KG1 (cell line): ENCODE measurements at regions not wholly inside any gene's neighbourhood (a gene's known extent, or its start where the extent isn't known, plus 50 kb on each side); places are given as distances from the start of the nearest gene placed in this dataset.
A peak's percentile ranks its signal among the peaks of the same experiment; 100 is the strongest.

Source experiments
- DNase-seq: peaks from one replicate; lab custom pipeline; 2025; lab: John Stamatoyannopoulos, UW

DNA sequence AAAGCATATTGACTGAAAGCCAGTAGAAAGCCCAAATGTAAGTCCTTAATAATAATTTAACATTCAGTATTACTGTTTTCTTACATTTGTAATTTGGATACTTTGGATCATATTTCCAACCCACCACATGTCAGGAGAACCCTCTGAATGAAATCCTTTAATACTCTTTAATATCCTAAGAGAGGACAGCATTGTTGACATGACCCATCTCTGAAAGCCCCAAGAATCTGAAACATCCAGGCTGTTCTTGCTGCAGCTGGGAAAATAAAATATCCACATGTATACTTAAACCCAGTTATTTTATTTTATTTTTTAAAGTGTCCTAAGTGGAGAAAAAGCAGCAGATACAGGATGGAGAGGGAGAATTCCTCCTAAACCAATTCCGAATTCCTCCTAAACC, 130.8 kb upstream of the RIPOR2 start:
- no peak for DNase-seq

DNA sequence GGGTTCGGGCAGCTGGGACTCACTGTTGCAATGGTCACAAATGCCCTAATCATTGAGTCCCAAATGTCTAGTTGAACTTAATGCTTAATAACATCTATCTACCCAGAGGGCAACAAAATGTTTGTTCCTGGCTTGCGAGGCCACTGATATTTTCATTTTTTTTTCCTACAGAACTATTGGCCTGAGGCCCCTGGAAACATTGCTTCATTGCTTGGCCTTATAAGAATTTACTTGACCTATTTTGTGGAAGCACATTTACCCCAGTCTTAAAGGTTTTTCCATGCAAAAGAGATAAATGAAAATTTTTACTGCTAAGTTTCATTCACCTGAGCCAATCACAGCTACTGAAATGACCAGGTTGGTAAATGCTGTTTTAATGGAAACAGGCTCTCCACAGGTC, 133.1 kb upstream of the RIPOR2 start:
- no peak for DNase-seq

DNA sequence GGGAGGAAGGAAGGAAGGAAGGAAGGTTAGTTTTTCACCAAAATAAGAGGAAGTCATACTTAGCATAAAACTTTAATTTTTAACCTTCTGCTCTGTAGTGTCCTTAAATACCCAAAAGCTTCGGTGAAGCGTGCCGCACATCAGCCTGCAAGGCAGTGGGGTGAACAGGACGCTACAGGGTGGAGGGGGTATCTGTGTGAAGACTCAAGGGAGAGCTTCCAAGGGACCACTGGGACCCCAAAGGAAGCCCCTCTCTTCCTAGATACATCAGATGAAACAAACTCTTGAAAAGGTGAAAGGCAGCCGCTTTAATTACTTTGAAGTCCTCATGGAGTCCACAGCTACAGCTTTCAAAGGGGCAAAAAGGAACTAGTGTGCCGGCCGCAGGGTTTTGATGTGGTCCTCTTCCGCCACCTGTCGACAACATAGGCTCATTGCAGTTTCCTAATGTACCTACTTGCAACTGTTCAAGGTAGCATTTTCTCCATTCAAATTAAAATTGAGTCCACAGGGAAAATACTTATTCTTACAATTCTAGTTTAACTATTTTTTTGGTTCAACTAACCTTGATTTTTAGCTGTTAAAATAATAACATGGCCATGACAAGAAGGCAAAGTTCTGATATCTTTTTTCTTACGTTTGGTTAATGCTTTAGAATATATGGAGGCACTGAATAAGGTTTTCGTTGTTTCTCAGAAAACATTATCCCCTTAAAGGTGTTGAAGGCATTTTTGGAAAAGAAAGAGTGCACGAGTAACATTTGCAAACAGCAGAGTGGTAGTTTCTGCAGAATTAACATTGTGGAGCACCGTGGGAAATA, 135.0 kb upstream of the RIPOR2 start:
- DNase-seq: peak; percentile 86

DNA sequence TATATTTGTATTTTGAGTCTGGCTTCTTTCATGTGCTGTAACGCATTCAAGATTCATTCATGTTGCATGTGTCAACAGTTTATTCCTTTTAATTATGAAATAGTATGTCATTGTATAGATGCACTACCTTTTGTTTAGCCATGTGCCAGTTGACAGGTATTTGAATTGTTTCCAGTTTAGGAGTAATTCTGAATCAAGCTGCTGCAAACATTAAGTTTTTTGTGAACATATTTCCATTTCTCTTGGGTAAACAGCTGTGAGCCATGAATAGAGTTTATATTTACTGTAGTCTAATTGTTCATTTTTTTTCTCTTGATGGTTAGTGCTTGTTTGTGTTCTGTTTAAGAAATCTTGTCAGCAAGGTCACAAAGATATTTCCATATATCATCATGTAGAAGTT, 142.4 kb upstream of the RIPOR2 start:
- DNase-seq: no peak

DNA sequence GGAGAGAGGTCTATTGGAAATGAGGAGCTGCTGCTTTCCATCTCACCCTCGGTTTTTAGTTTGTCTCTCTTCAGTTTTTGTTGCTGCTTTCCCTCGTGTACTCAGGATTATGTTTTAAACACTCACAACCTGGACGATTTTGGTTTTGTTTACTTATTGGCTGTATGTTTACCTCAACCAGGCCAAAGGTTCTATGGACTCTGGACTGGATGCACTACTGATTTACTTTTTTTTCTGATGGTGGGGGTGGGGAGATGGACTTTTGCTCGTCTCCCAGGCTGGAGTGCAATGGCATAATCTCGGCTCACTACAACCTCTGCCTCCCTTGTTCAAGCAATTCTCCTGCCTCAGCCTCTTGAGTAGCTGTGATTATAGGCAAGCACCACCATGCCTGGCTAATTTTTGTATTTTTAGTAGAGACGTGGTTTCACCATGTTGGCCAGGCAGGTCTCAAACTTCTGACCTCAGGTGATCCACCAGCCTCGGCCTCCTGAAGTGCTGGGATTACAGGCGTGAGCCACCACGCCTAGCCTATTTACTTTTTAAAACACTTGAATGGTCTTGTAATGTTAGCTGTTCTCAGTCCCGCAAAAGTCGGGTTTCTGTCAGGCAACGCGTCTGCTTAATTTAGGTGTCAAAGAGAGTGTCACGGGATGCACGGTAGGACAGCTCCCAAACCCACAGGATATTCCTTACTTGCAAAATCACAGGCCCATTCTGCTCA, 148.2 kb upstream of the RIPOR2 start:
- DNase-seq: no peak

DNA sequence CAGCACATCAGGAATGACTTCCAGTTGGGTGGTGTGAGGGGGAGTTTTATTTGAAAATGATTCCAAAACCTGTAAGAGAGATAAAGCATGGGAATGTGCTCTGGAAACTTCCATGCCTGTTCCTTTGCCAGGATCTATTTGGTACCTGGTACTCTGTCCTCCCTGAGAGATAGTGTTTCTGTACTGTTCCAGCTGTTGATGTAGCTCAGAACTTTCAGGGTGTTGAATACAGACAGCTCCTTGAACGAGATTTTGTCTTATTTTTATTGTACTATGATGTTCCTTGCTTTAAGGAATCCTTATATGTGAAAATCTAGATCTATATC, 148.7 kb upstream of the RIPOR2 start:
- no peak for DNase-seq

DNA sequence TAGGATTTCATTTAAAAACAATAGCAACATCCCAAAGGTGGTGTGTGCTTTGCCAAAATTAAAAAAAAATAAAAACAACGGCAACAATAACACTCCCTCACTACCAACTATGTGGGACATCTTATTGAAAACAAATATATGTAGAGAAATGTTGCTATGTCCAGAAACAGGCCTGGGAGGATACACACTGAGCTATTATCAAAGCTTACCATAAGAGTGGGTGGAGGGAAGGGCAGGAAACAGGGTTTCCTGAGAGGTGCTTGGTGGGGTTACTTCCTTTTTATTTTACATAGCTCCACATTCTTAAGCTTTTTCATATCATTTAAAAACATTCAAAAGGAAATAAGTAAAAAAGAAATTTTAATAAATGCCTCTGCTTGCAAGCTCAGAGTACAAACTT, 150.0 kb upstream of the RIPOR2 start:
- DNase-seq: peak; percentile 21

DNA sequence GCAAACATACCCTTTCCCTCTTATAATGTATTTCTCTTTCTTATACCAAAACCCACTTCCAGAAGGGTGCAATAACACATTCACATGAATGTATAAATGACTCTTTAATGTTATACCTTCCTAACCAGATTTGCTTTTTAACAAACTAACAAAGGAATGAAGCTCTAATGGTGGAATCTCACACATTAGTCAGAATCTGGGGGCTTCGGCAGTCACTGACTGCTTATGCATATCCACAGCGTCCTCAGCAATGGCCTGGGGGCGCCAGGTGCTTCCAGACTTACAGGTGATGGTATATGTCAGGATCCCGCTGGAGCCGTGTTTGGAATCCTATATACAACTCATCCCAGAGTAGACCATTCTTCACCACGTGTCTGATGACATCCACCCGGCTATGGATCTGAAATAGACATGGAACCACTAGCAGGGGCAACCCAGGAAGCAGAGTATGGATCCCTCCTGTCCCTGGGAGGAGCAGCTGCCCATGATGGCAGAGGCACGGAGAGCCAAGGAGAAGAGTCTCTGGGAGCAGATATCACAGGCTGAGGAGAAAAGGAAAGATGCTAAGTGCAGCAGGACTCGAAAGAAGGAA, 150.8 kb upstream of the RIPOR2 start:
- DNase-seq: no peak

DNA sequence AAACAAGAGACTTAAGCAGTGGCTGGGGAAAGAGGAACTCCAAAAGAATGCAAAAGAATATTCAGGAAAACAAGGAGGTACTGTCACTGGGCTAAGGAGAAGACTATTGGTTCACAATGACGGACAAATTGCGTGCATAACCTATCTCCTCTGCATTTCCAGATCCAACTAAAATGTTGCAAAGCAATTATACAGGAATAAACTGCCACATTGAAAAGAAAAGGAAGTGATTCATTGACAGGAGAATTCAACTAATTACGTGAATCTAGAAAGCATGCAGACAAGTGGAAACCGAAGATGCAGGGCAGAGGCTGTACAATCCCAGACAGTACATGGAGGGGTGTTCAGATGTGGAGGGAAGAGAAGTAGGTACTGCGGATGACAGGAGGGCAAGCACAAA, 152.8 kb upstream of the RIPOR2 start:
- DNase-seq: peak; percentile 13

DNA sequence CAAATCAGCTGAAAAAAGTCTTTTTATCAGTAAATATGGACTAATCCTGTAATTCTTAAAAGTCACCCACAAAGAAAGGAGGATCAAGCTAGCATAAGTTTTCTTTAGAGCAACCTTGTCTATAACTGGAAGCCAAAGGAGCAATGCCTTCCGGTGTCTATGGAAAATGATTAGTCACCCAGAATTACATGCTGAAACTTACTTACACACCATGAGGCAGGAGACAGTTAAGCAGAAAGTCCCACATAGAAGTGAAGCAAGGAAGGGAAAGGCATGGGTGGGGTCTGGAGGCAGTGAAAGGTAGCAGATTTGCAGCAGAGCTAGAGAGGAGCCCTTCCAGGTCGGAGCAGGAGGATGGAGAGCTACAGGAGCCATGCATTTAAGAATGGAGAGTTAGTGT, 153.7 kb upstream of the RIPOR2 start:
- no peak for DNase-seq

DNA sequence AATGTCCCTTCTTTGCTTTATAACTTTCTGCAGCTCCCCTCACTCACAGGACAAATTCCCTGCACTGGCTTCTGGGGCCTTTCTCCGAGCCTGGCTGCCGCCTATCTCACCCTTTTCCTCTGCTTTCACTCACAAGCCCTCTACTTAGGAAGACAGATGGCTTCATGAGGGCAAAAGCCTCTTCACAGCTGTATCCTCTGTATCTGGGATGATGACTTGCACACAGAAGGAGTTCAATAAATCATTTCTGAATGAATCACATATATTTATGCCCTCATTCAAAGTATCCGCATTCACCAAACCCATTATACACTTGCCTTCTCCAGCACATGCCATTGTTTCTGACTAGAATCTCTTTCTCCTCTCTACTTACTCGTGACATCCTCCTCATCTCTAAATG, 159.0 kb upstream of the RIPOR2 start:
- DNase-seq: no peak

DNA sequence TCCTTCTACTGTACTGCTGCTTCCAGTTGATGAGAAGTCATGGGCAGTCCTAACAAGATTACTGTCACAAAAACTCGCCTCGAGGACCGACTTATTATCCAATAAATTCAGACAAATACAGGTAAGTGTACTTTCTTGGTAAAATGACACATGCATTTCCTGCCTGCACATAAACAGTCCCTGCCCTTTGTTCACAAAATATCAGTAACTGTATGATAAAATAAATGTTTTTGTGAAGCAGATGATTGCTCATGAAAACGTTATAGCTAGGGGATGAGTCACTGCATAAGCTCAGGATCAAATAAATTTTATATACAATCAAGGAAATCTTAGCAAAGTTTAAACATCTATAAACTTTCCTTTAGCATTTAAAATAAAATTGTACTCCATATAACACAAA, 164.5 kb upstream of the RIPOR2 start:
- DNase-seq: no peak

DNA sequence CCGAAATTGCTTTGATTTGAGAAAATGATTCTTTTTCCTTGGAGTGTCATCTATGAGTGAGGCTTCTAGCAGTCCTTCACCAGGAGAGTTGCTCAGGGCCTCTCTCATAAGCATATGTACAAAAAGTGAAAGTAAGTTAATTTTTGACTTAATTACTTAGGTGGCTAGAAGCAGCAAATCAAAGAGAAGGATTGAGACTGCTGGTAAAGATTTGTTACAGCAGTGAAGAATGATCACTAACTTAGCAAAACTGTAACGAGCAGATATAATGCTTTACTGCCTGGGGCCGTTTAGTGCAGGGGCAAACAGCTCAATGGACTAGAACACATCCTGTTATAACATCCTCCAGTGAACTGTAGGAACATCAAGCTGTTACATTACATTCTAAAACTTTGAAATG, 167.8 kb upstream of the RIPOR2 start:
- DNase-seq: no peak

DNA sequence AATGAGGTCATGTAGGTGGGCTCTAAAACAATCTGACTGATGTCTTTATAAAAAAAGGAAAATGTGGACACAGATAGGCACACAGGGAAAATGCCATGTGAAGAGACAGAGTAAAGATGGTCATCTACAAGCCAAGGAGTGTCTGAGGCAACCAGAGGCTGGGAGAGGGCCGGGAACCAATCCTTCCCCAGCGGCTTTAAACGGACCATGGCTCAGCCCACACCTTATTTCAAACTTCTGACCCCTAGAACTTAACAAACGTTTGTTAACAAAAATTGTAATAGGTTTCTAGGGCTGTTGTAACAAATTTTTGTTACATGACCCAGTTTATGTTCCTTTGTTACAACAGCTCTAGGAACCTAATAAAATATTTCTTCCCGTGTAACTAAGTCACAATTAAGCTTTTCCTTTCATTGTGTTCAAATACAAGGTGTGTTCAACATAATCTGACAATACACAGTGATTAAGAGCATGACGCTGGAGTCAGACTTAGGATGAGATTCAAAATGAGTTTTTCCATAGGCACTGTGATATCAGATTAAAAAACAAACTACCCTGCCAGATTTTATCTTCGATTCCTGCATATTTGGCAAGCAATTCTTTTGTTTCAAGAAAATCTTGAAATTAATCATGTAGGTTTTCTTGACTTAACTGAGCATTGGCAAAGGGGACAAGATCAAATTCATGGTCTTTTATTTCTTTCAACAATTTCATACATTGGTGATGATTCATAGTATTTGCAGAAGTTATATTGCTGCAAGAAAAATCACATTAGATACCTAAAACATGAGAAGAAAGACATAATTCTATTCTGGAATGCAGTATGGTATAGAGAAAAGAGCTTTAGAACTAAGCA, 169.5 kb upstream of the RIPOR2 start:
- no peak for DNase-seq

DNA sequence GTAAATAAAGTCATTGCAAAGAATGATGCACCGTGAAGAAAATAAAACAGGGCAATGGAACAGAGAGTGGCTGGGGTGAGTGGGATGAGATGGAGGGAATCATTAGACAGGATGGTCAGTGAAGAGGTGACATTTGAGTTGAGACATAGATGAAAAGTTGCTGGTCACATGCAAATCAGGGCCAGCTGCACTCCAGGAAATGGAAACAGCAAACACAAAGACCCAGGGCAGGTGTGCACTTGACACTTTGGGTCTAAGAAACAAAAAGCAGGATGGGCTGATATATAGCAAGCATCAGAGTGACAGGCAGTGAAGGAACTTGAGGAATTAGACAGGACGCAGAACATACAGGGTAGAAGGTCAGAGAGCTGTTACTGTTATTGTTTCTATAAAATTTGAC, 171.5 kb upstream of the RIPOR2 start:
- DNase-seq: no peak

DNA sequence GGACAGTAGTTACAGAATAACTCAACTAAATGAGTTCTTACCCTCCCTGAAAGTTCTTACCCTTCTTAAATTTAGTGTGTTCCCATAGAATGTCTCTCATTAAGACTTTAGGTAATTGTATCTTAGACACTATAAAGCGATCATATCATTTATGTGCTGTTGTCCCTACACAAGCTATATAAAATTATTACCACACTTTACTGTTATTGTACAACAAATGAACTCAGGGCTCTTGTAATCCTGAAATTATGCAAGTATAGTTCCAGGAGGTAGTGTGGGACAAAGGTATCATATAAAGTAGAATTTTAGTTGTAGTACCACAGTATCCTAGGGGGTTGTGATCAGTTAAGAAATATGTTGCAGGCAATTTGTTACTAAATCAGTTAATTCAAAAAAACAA, 167.4 kb upstream of the CARMIL1 start:
- DNase-seq: no peak

DNA sequence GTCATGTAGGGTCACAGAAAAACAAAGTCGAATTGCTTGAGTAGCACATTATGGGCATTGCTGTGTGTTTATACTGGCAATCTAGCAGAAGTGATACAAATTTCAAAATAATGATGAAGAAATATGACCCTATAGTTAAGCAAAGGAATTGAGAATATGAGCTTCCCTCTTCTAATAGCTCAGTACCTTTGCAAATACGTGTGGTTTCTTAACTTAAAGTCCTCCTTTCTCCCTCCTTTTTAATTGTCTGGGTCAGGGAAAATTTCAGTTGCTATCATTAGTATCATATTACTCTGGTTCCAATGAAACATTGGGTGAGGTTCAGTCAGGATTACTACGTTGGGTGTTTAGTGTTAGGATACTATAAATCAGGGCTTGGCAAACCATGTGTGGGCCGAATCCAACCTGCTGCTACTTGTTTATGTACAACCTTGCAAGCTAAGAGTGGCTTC, 166.8 kb upstream of the CARMIL1 start:
- DNase-seq: no peak

DNA sequence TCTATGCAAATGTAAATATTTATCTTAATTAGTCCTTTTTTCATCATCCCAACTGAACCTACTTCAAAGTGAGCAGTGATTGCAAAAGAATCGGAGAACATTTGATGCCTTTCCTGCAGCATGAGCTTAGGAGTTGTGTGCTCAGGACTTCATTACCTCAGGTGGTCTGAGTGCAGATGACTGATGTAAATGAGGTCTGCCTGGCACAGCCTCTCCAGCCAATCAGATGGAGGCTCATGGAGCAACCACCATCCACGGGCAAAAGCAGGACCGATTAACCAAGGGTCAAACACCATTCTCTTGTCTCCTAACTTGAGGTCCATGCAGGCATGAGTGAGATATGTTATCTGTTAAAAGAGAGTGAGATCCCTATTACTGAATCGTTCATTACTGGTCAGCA, 165.7 kb upstream of the CARMIL1 start:
- no peak for DNase-seq

DNA sequence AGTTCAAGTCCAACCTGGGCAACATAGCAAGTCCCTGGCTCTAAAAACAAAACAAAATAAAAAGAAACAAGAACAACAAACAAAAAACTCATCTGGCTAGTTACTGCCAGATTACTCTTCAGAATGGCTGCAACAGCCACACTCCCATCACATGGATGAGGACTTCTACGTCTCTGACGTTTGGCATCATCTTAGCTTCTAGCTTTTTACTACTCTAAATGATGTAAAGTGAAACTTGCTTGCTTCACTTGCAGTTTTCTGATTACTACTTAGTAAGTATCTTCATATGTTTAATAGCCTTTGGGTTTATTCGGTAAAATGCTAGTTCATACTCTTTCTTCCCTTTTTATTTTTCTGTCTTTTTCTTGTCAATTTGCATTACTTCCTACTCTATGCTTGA, 161.1 kb upstream of the CARMIL1 start:
- DNase-seq: no peak

DNA sequence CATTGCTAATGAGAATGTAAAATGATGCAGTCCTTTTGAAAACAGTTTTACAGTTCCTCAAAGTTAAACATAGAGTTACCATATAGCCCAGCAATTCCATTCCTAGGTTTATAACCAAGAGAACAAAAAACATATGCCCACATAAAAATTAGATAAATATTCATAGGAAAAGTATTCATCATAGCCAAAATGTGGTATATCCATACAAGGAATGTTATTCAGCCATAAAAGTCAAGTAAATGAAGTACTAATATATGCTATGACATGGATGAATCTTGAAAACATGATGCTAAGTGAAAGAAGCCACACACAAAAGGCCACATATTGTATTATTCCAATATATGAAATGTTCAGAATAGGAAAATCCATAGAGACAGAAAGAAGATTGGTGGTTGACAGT, 158.0 kb upstream of the CARMIL1 start:
- DNase-seq: no peak

DNA sequence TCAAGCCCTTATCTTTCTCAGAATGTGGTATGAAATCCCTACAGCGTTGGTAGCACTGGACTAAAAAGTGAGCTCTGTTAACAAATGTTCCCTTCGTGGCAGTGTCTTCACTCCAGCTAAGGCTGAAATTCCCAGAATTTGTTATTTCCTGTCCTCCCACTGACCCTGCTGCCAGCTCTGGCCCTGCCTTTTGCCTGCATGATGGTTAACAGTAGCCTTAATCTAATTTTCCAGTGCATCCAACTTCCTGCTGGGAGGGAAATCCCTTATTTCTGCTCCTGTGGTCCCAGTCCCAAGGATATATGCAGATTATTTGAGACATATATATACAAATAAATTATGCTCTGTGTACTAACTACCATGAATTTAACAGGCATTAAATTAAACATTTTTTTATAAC, 157.2 kb upstream of the CARMIL1 start:
- DNase-seq: no peak

DNA sequence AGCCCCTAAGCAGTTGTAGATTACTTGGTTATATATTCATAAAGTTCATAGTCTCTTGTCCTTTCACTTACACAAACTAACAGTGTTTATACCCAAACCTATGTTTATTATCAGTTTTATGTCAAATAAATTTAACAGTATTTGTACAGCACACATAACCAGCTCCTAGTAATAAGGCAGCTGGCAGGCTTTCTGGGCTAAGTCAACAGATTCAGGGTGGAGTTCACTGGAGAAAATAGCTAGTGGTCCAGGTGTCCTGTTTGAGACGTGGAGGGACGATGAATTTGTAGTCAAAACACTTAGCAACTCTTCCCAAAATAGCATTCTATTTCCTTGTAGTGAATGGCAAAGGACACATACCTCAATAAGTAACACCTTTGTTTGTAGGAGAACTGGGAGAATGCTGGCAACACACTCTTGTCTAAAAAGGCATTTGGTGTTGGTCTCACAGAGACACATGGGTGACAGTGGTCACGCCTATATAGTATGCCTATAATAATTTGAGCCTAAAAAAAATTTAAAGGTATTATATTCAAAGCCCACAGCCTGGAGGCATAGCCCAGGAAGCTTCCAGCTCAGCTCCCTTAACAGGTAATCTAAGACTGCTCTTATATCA, 156.4 kb upstream of the CARMIL1 start:
- DNase-seq: no peak
